ENCODE measurements at regions not wholly inside any gene's neighbourhood (a gene's known extent, or its start where the extent isn't known, plus 50 kb on each side); places are given as distances from the start of the nearest gene placed in this dataset.

- Histone ChIP-seq H3K9me2 (ENCODE audit: insufficient read depth) (peaks cover 11% of the 10 kb centered on the region), H3K36me3 (ENCODE audit: insufficient read depth) (no peaks in the 10 kb centered on the region), H2AFZ (no peak overlapping the region), H3K79me2 (replicated peaks; ENCODE audit: insufficient read depth) (no peaks in the 10 kb centered on the region), H3K4me2 (no peak overlapping the region), H4K20me1 (replicated peaks; ENCODE audit: insufficient read depth) (no peaks in the 10 kb centered on the region), H3K4me1 (ENCODE audit: insufficient read depth) (no peaks in the 10 kb centered on the region), H3K4me3 (no peak overlapping the region), H3K27ac (ENCODE audit: low read depth) (no peak overlapping the region), H3F3A (replicated peaks; ENCODE audit: low read depth) (no peaks in the 10 kb centered on the region), H3K27me3 (ENCODE audit: insufficient read depth) (no peaks in the 10 kb centered on the region)
- Mint-ChIP-seq H3K4me1 (no peaks in the 10 kb centered on the region), H3K4me3 (no peak overlapping the region), H3K27me3 (ENCODE audit: insufficient read depth, low read depth, poor library complexity) (peaks cover 1% of the 10 kb centered on the region), H3K36me3 (ENCODE audit: low read depth) (no peaks in the 10 kb centered on the region), H3K27ac (no peak overlapping the region), H3K9me3 (no peaks in the 10 kb centered on the region; the same call in 2 of the 3 replicates)
- ATAC-seq (no peak), DNase-seq (ENCODE audit: low spot score) (no peak)
- TF ChIP-seq ZNF114 (CRISPR knock-in tag; IDR thresholded peaks at IDR 0.05) (no peak), ZNF462 (CRISPR knock-in tag; IDR thresholded peaks at IDR 0.05) (no peak), STAT1 (IDR thresholded peaks at IDR 0.05; ENCODE audit: unreplicated experiment) (no peak), CTCF (conservative IDR thresholded peaks at IDR 0.05; ENCODE audit: low read depth in 2 of 2) (no peak), EZH2phosphoT487 (IDR thresholded peaks at IDR 0.05; ENCODE audit: unreplicated experiment) (no peak), NANOG (IDR thresholded peaks at IDR 0.05; ENCODE audit: borderline replicate concordance) (no peak), JUNB (IDR thresholded peaks at IDR 0.05; ENCODE audit: unreplicated experiment) (no peak), EZH2 (IDR thresholded peaks at IDR 0.05; ENCODE audit: low read depth, unreplicated experiment) (no peak), POLR2AphosphoS5 (IDR thresholded peaks at IDR 0.05; ENCODE audit: low read depth) (no peak), ZNF331 (CRISPR knock-in tag; IDR thresholded peaks at IDR 0.05; ENCODE audit: low read depth) (no peak), CREB1 (CRISPR knock-in tag; IDR thresholded peaks at IDR 0.05; ENCODE audit: low read depth) (no peak), ETS1 (IDR thresholded peaks at IDR 0.05) (no peak), REST (IDR thresholded peaks at IDR 0.05; ENCODE audit: unreplicated experiment) (no peak)
Observed at GRCh38 chr16:54779549-54779948, 151.1 kb upstream of the IRX5 start.
